ENCODE measurements at regions not wholly inside any gene's neighbourhood (a gene's known extent, or its start where the extent isn't known, plus 50 kb on each side); places are given as distances from the start of the nearest gene placed in this dataset.

DNA sequence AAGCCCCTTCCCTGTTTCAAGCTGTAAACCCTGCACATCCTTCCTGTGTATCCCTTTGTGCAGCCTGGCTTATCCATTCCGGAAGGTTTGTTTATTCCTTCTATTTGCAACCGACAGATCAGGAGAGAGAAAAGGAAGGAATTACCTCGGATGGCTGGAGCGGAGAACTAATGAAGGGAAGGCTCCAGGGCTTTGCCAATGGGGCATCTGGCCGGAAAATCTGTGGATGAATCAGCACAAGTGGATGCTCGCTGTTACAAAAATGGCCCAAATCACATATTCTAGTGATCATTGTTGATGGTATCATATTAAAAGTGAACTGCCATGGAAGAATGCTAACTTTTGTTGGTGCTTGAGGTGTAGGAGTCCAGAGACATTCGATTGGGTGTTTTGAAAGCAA is 97.1 kb downstream of the AQP4 start:
- no peaks in the 10 kb centered on the region for H3K36me3 ChIP-seq (ENCODE audit: control insufficient read depth, insufficient read depth, low read length)
- no peaks in the 10 kb centered on the region for H3K27me3 ChIP-seq (ENCODE audit: control insufficient read depth, insufficient read depth, low read length)
- no peak for DNase-seq (ENCODE audit: low read depth)
- TF ChIP-seq, protein P1, sequence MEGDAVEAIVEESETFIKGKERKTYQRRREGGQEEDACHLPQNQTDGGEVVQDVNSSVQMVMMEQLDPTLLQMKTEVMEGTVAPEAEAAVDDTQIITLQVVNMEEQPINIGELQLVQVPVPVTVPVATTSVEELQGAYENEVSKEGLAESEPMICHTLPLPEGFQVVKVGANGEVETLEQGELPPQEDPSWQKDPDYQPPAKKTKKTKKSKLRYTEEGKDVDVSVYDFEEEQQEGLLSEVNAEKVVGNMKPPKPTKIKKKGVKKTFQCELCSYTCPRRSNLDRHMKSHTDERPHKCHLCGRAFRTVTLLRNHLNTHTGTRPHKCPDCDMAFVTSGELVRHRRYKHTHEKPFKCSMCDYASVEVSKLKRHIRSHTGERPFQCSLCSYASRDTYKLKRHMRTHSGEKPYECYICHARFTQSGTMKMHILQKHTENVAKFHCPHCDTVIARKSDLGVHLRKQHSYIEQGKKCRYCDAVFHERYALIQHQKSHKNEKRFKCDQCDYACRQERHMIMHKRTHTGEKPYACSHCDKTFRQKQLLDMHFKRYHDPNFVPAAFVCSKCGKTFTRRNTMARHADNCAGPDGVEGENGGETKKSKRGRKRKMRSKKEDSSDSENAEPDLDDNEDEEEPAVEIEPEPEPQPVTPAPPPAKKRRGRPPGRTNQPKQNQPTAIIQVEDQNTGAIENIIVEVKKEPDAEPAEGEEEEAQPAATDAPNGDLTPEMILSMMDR (IDR thresholded peaks at IDR 0.05; ENCODE audit: insufficient read depth, low read length, poor library complexity, severe bottlenecking) = no peak
- no peak overlapping the region for H3K4me3 ChIP-seq (ENCODE audit: low read depth, low read length)

DNA sequence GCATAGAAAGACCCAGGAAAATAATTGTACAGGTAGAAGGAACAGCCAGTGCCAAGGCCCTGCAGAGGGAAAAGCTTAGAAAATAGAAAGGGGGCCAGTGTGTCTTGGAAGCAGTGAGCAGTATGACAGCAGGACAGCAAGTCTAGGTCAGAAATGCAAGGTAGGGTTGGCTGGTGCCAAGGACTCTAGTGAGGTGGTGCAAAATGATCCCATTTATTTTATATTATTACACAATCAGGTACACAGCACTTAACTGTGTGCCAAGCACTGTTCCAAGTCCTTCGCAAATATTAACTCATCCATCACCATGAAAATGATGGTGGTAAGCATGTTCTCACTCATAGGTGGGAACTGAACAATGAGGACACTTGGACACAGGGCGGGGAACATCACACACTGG is 100.0 kb downstream of the AQP4 start:
- H3K27me3 ChIP-seq (ENCODE audit: control insufficient read depth, insufficient read depth, low read length) = no peaks in the 10 kb centered on the region
- TF ChIP-seq, protein P1 (IDR thresholded peaks at IDR 0.05; ENCODE audit: insufficient read depth, low read length, poor library complexity, severe bottlenecking) = no peak
- DNase-seq (ENCODE audit: low read depth) = no peak
- H3K4me3 ChIP-seq (ENCODE audit: low read depth, low read length) = no peak overlapping the region
- no peaks in the 10 kb centered on the region for H3K36me3 ChIP-seq (ENCODE audit: control insufficient read depth, insufficient read depth, low read length)

DNA sequence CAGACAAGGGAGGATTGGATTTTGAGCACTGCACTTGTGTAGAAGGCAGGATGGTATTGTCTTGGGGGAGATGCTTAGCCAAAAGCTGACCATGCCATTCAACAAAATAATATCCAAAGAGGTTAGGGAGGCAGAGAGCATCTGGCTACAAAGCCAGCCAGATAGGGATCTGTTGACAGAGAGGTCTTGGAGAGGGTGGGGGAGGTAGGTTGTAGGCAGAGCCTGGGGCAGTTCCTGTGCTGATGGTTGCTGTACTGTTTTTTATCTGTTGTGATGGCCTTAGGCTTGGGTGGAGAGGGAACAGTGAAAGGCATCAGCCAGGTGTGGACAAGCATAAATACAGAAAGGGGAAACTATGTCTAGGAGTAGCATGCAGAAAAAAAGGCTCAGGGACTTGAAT is 100.9 kb downstream of the AQP4 start:
- Histone ChIP-seq H3K4me3 (ENCODE audit: low read depth, low read length) (no peak overlapping the region), H3K27me3 (ENCODE audit: control insufficient read depth, insufficient read depth, low read length) (no peaks in the 10 kb centered on the region), H3K36me3 (ENCODE audit: control insufficient read depth, insufficient read depth, low read length) (no peaks in the 10 kb centered on the region)
- TF ChIP-seq, protein P1 (IDR thresholded peaks at IDR 0.05; ENCODE audit: insufficient read depth, low read length, poor library complexity, severe bottlenecking) = no peak
- DNase-seq (ENCODE audit: low read depth) = no peak

DNA sequence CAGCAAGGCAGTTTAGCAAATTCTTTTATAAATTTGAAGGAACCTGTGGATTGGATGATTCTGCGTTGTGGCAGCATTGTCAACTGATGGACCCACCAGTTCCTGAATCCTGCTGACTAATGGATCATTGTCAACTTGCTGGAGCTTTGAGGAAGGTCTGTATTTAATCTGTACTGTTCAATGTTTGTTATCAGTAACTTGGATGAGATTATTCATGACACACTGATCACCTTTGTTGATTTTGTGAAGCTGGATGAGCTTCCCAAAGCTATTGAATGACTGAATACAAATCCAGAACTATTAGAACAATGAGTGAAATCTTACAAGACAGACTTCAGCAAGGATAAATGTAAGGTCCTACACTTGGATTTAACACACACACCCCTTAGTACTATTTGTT is 101.3 kb downstream of the AQP4 start:
- TF ChIP-seq, protein P1 (IDR thresholded peaks at IDR 0.05; ENCODE audit: insufficient read depth, low read length, poor library complexity, severe bottlenecking) = no peak
- no peaks in the 10 kb centered on the region for H3K36me3 ChIP-seq (ENCODE audit: control insufficient read depth, insufficient read depth, low read length)
- H3K4me3 ChIP-seq (ENCODE audit: low read depth, low read length) = no peak overlapping the region
- no peaks in the 10 kb centered on the region for H3K27me3 ChIP-seq (ENCODE audit: control insufficient read depth, insufficient read depth, low read length)
- DNase-seq (ENCODE audit: low read depth) = no peak

DNA sequence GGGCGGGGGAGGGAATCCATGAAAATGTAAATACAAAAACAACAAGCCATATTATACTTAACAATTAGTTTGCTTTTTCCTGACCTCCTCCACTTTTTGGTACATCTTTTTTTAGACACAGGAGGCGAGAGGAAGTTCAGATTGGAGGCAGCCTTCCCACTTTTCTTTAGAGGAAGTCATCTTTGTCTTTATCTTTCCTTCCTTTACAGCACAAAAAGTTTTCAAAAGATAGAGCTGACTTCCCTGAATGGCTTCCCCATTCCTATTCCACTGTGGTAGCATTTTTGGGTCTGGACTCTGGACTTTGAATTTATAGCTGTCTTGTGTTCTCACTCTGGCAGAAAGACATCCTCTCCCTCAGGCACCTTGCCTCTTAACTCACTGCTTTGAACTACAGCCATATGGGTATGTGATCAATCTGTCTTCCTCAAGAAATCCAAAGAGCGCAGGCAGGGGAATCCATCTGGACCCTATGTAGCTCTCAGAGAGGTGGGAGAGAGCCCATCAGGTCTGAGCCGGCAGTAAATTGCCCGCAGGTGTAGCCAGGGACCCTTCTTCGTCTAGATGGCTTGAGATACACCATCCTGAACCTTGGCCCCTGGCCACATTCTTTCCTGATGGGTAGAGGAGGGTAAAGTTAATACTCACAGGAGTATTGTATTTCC is 101.9 kb downstream of the AQP4 start:
- Histone ChIP-seq H3K36me3 (ENCODE audit: control insufficient read depth, insufficient read depth, low read length) (no peaks in the 10 kb centered on the region), H3K4me3 (ENCODE audit: low read depth, low read length) (no peak overlapping the region), H3K27me3 (ENCODE audit: control insufficient read depth, insufficient read depth, low read length) (no peaks in the 10 kb centered on the region)
- TF ChIP-seq, protein P1 (IDR thresholded peaks at IDR 0.05; ENCODE audit: insufficient read depth, low read length, poor library complexity, severe bottlenecking) = no peak
- DNase-seq (ENCODE audit: low read depth) = no peak
